ENCODE measurements at regions not wholly inside any gene's neighbourhood (a gene's known extent, or its start where the extent isn't known, plus 50 kb on each side); places are given as distances from the start of the nearest gene placed in this dataset.

GRCh38 chr3:67744699-67745098 lies 90.3 kb upstream of the SUCLG2 start:
- TF ChIP-seq, protein P1, sequence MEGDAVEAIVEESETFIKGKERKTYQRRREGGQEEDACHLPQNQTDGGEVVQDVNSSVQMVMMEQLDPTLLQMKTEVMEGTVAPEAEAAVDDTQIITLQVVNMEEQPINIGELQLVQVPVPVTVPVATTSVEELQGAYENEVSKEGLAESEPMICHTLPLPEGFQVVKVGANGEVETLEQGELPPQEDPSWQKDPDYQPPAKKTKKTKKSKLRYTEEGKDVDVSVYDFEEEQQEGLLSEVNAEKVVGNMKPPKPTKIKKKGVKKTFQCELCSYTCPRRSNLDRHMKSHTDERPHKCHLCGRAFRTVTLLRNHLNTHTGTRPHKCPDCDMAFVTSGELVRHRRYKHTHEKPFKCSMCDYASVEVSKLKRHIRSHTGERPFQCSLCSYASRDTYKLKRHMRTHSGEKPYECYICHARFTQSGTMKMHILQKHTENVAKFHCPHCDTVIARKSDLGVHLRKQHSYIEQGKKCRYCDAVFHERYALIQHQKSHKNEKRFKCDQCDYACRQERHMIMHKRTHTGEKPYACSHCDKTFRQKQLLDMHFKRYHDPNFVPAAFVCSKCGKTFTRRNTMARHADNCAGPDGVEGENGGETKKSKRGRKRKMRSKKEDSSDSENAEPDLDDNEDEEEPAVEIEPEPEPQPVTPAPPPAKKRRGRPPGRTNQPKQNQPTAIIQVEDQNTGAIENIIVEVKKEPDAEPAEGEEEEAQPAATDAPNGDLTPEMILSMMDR (IDR thresholded peaks at IDR 0.05): no peak
- no peak for TF ChIP-seq POLR2A (IDR thresholded peaks at IDR 0.05)
